ENCODE measurements at regions not wholly inside any gene's neighbourhood (a gene's known extent, or its start where the extent isn't known, plus 50 kb on each side); places are given as distances from the start of the nearest gene placed in this dataset.

GRCh38 chrX:87376896-87377295, 140.7 kb upstream of the KLHL4 start:
- Histone ChIP-seq H3K27ac (ENCODE audit: low read depth, low read length) (no peak overlapping the region), H3K36me3 (ENCODE audit: control insufficient read depth, insufficient read depth, low read length) (no peaks in the 10 kb centered on the region), H3K4me1 (ENCODE audit: control insufficient read depth, insufficient read depth, low read length) (no peaks in the 10 kb centered on the region), H3K9me3 (ENCODE audit: control insufficient read depth, insufficient read depth, low read length) (no peaks in the 10 kb centered on the region), H3K4me3 (ENCODE audit: low read depth, low read length) (no peak overlapping the region), H3K27me3 (ENCODE audit: control insufficient read depth, insufficient read depth, low read length) (no peaks in the 10 kb centered on the region)
- no CpG with 5 or more reads among the region's 4 CpGs for WGBS (ENCODE audit: insufficient coverage)
- DNase-seq (ENCODE audit: low read depth in 4 of 6, low spot score in 6 of 6) = no peak

- WGBS (ENCODE audit: insufficient coverage) = no CpG with 5 or more reads among the region's 1 CpG
- Histone ChIP-seq H3K4me3 (ENCODE audit: low read depth, low read length) (no peak overlapping the region), H3K27me3 (ENCODE audit: control insufficient read depth, insufficient read depth, low read length) (no peaks in the 10 kb centered on the region), H3K27ac (ENCODE audit: low read depth, low read length) (no peak overlapping the region), H3K4me1 (ENCODE audit: control insufficient read depth, insufficient read depth, low read length) (no peaks in the 10 kb centered on the region), H3K36me3 (ENCODE audit: control insufficient read depth, insufficient read depth, low read length) (no peaks in the 10 kb centered on the region), H3K9me3 (ENCODE audit: control insufficient read depth, insufficient read depth, low read length) (no peaks in the 10 kb centered on the region)
- no peak for DNase-seq (ENCODE audit: low read depth in 4 of 6, low spot score in 6 of 6)
Observed at GRCh38 chrX:87388381-87388780, 129.2 kb upstream of the KLHL4 start.

GRCh38 chrX:87391742-87392141, 125.9 kb upstream of the KLHL4 start:
- Histone ChIP-seq H3K9me3 (ENCODE audit: control insufficient read depth, insufficient read depth, low read length) (no peaks in the 10 kb centered on the region), H3K27ac (ENCODE audit: low read depth, low read length) (no peak overlapping the region), H3K4me1 (ENCODE audit: control insufficient read depth, insufficient read depth, low read length) (no peaks in the 10 kb centered on the region), H3K4me3 (ENCODE audit: low read depth, low read length) (no peak overlapping the region), H3K27me3 (ENCODE audit: control insufficient read depth, insufficient read depth, low read length) (no peaks in the 10 kb centered on the region), H3K36me3 (ENCODE audit: control insufficient read depth, insufficient read depth, low read length) (no peaks in the 10 kb centered on the region)
- no peak for DNase-seq (ENCODE audit: low read depth in 4 of 6, low spot score in 6 of 6)
- 50% methylated on average over 1 of the region's 1 CpG for WGBS (ENCODE audit: insufficient coverage)

DNA sequence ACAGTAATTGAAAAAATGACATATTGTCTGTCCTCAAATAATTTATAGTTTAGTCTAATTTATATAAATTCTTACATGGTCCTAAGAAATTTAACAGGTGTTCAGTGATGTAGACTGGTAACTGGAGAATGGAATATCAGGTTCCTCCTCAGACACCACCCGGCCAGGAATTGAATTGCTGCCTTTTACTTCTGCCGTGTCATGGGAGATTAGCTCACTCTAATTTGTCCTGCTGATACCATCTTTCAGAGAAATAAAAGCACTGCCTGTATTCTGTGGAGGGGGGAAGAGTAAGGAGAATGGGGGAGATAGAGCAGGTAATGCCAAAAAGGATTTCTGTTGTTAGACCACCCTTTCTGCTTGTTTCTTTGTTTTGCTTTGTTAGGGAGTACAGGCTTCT, 125.2 kb upstream of the KLHL4 start:
- Histone ChIP-seq H3K27me3 (ENCODE audit: control insufficient read depth, insufficient read depth, low read length) (no peaks in the 10 kb centered on the region), H3K9me3 (ENCODE audit: control insufficient read depth, insufficient read depth, low read length) (no peaks in the 10 kb centered on the region), H3K36me3 (ENCODE audit: control insufficient read depth, insufficient read depth, low read length) (no peaks in the 10 kb centered on the region), H3K4me3 (ENCODE audit: low read depth, low read length) (no peak overlapping the region), H3K4me1 (ENCODE audit: control insufficient read depth, insufficient read depth, low read length) (no peaks in the 10 kb centered on the region), H3K27ac (ENCODE audit: low read depth, low read length) (no peak overlapping the region)
- no peak for DNase-seq (ENCODE audit: low read depth in 4 of 6, low spot score in 6 of 6)
- no CpG with 5 or more reads among the region's 2 CpGs for WGBS (ENCODE audit: insufficient coverage)

GRCh38 chrX:87397103-87397886, 120.3 kb upstream of the KLHL4 start:
- DNase-seq (ENCODE audit: low read depth in 4 of 6, low spot score in 6 of 6) = no peak
- Histone ChIP-seq H3K36me3 (ENCODE audit: control insufficient read depth, insufficient read depth, low read length) (no peaks in the 10 kb centered on the region), H3K27me3 (ENCODE audit: control insufficient read depth, insufficient read depth, low read length) (no peaks in the 10 kb centered on the region), H3K27ac (ENCODE audit: low read depth, low read length) (no peak overlapping the region), H3K9me3 (ENCODE audit: control insufficient read depth, insufficient read depth, low read length) (no peaks in the 10 kb centered on the region), H3K4me1 (ENCODE audit: control insufficient read depth, insufficient read depth, low read length) (no peaks in the 10 kb centered on the region), H3K4me3 (ENCODE audit: low read depth, low read length) (no peak overlapping the region)
- 47% methylated on average over 2 of the region's 2 CpGs for WGBS (ENCODE audit: insufficient coverage)

- DNase-seq (ENCODE audit: low read depth in 4 of 6, low spot score in 6 of 6) = no peak
- Histone ChIP-seq H3K4me1 (ENCODE audit: control insufficient read depth, insufficient read depth, low read length) (no peaks in the 10 kb centered on the region), H3K36me3 (ENCODE audit: control insufficient read depth, insufficient read depth, low read length) (no peaks in the 10 kb centered on the region), H3K27ac (ENCODE audit: low read depth, low read length) (no peak overlapping the region), H3K9me3 (ENCODE audit: control insufficient read depth, insufficient read depth, low read length) (no peaks in the 10 kb centered on the region), H3K4me3 (ENCODE audit: low read depth, low read length) (no peak overlapping the region), H3K27me3 (ENCODE audit: control insufficient read depth, insufficient read depth, low read length) (peaks cover 3% of the 10 kb centered on the region)
- WGBS (ENCODE audit: insufficient coverage) = no CpG with 5 or more reads among the region's 1 CpG
Observed at GRCh38 chrX:87402256-87402655, 115.3 kb upstream of the KLHL4 start.

DNA sequence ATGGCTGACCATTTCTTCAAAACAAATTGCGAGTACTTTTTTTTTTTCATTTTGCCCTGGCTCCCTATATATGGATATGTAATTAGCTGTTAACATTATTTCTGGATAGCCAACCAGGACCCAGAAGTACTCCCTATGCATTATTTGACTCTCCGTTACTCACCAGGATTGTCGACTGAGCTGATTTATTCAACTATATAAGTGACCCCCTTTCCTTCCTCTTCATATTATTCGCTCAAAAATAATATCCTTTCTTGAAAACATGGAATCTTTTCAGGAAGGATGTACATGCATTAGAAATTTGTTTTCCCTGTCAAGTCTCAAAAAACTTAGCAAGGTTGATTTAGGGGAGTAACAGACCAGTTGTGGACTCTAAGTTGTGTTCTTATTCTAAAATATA, 114.1 kb upstream of the KLHL4 start:
- Histone ChIP-seq H3K27ac (ENCODE audit: low read depth, low read length) (no peak overlapping the region), H3K9me3 (ENCODE audit: control insufficient read depth, insufficient read depth, low read length) (no peaks in the 10 kb centered on the region), H3K4me1 (ENCODE audit: control insufficient read depth, insufficient read depth, low read length) (no peaks in the 10 kb centered on the region), H3K36me3 (ENCODE audit: control insufficient read depth, insufficient read depth, low read length) (no peaks in the 10 kb centered on the region), H3K27me3 (ENCODE audit: control insufficient read depth, insufficient read depth, low read length) (peaks cover 3% of the 10 kb centered on the region), H3K4me3 (ENCODE audit: low read depth, low read length) (no peak overlapping the region)
- DNase-seq (ENCODE audit: low read depth in 4 of 6, low spot score in 6 of 6) = no peak
- no CpG with 5 or more reads among the region's 4 CpGs for WGBS (ENCODE audit: insufficient coverage)

- Histone ChIP-seq H3K4me3 (ENCODE audit: low read depth, low read length) (no peak overlapping the region), H3K27ac (ENCODE audit: low read depth, low read length) (peak overlapping the region; percentile 78), H3K36me3 (ENCODE audit: control insufficient read depth, insufficient read depth, low read length) (no peaks in the 10 kb centered on the region), H3K4me1 (ENCODE audit: control insufficient read depth, insufficient read depth, low read length) (peaks cover 3% of the 10 kb centered on the region), H3K27me3 (ENCODE audit: control insufficient read depth, insufficient read depth, low read length) (peaks cover 3% of the 10 kb centered on the region), H3K9me3 (ENCODE audit: control insufficient read depth, insufficient read depth, low read length) (no peaks in the 10 kb centered on the region)
- DNase-seq (ENCODE audit: low read depth in 4 of 6, low spot score in 6 of 6) = peak; percentile 40 to 87 (median 61)
- WGBS (ENCODE audit: insufficient coverage) = 36% methylated on average over 6 of the region's 7 CpGs
Observed at GRCh38 chrX:87409113-87409841, 108.3 kb upstream of the KLHL4 start.

DNA sequence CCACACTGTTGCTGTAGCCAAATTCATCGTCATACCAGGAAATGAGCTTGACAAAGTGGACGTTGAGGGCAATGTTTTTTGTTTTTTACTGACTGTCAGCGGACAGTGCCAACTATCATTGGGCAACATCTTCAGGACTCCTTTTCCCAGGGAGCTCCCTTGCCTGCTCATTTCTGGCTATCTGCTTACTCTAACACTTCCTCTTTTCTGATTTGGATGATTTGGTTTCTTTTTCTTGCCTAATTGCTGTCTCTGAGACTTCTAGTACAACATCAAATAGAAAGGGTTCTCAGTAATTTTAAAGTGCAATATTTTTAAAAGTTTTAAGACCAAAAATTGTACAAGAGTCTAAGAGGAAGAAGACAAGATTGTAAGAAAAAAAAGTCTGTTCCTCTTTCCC, 92.0 kb upstream of the KLHL4 start:
- no peaks in the 10 kb centered on the region for H3K4me1 ChIP-seq (ENCODE audit: control insufficient read depth, insufficient read depth, low read length)
- WGBS (ENCODE audit: insufficient coverage) = 33% methylated on average over 2 of the region's 3 CpGs
- no peak overlapping the region for H3K27ac ChIP-seq (ENCODE audit: low read depth, low read length)
- no peaks in the 10 kb centered on the region for H3K9me3 ChIP-seq (ENCODE audit: control insufficient read depth, insufficient read depth, low read length)
- no peak for DNase-seq (ENCODE audit: low read depth in 4 of 6, low spot score in 6 of 6)
- no peaks in the 10 kb centered on the region for H3K27me3 ChIP-seq (ENCODE audit: control insufficient read depth, insufficient read depth, low read length)
- no peaks in the 10 kb centered on the region for H3K36me3 ChIP-seq (ENCODE audit: control insufficient read depth, insufficient read depth, low read length)
- no peak overlapping the region for H3K4me3 ChIP-seq (ENCODE audit: low read depth, low read length)

GRCh38 chrX:87434618-87435017, 83.0 kb upstream of the KLHL4 start:
- H3K36me3 ChIP-seq (ENCODE audit: control insufficient read depth, insufficient read depth, low read length) = no peaks in the 10 kb centered on the region
- DNase-seq (ENCODE audit: low read depth in 4 of 6, low spot score in 6 of 6) = no peak

More at GRCh38 chrX:87434618-87435017, 83.0 kb upstream of the KLHL4 start:
- Histone ChIP-seq H3K27me3 (ENCODE audit: control insufficient read depth, insufficient read depth, low read length) (no peaks in the 10 kb centered on the region), H3K4me1 (ENCODE audit: control insufficient read depth, insufficient read depth, low read length) (no peaks in the 10 kb centered on the region), H3K27ac (ENCODE audit: low read depth, low read length) (no peak overlapping the region), H3K4me3 (ENCODE audit: low read depth, low read length) (no peak overlapping the region), H3K9me3 (ENCODE audit: control insufficient read depth, insufficient read depth, low read length) (no peaks in the 10 kb centered on the region)
- no CpG with 5 or more reads among the region's 4 CpGs for WGBS (ENCODE audit: insufficient coverage)
